ENCODE measurements at regions not wholly inside any gene's neighbourhood (a gene's known extent, or its start where the extent isn't known, plus 50 kb on each side); places are given as distances from the start of the nearest gene placed in this dataset.
"Not testable (repeated sequence)": the region's sequence is repeated elsewhere in the genome, so short reads cannot be mapped to it uniquely, and the experiment has no call there.

GRCh38 chr20:43836790-43837189 is 77.9 kb upstream of the TOX2 start:
- DNase-seq = no peak

- DNase-seq = no peak
These were observed 78.6 kb upstream of the TOX2 start for GRCh38 chr20:43835944-43836508.

GRCh38 chr20:43833511-43834395 is 80.9 kb upstream of the TOX2 start:
- DNase-seq = no peak

- DNase-seq = no peak
These were observed 81.7 kb upstream of the TOX2 start for GRCh38 chr20:43832961-43833360.

- DNase-seq = no peak
These were observed 82.4 kb upstream of the TOX2 start for GRCh38 chr20:43832096-43832816.

GRCh38 chr20:43831481-43832065 is 83.1 kb upstream of the TOX2 start:
- DNase-seq = no peak

- DNase-seq = no peak
These were observed 83.8 kb upstream of the TOX2 start for GRCh38 chr20:43830883-43831282.

- no peak for DNase-seq
These were observed 84.5 kb upstream of the TOX2 start for GRCh38 chr20:43829951-43830690.

GRCh38 chr20:43827940-43828562 is 86.6 kb upstream of the TOX2 start:
- DNase-seq = no peak

- DNase-seq = not testable (repeated sequence)
These were observed 87.7 kb upstream of the TOX2 start for GRCh38 chr20:43826943-43827342.

GRCh38 chr20:43825581-43825980 is 89.1 kb upstream of the TOX2 start:
- no peak for DNase-seq

- DNase-seq = no peak
These were observed 89.6 kb upstream of the TOX2 start for GRCh38 chr20:43825051-43825402.

GRCh38 chr20:43824309-43825050 is 90.2 kb upstream of the TOX2 start:
- peak; percentile 53 for DNase-seq

- no peak for DNase-seq
These were observed 92.9 kb upstream of the TOX2 start for GRCh38 chr20:43821795-43822194.

GRCh38 chr20:43820731-43821330 is 93.8 kb upstream of the TOX2 start:
- DNase-seq = no peak

- DNase-seq = no peak
These were observed 85.4 kb upstream of the GTSF1L start for GRCh38 chr20:43812216-43812615.

- no peak for DNase-seq
These were observed 82.5 kb upstream of the GTSF1L start for GRCh38 chr20:43809206-43809819.

- DNase-seq = no peak
These were observed 78.0 kb upstream of the GTSF1L start for GRCh38 chr20:43804781-43805180.

GRCh38 chr20:43803276-43803675 is 76.5 kb upstream of the GTSF1L start:
- no peak for DNase-seq

GRCh38 chr20:43800186-43800585 is 73.4 kb upstream of the GTSF1L start:
- no peak for DNase-seq

GRCh38 chr20:43799741-43800140 is 72.9 kb upstream of the GTSF1L start:
- no peak for DNase-seq

Data from NCI-H2227 treated with DMSO at 0.1 percent for 48 hours (cell line).